C4-2B (cell line): ENCODE measurements at regions not wholly inside any gene's neighbourhood (a gene's known extent, or its start where the extent isn't known, plus 50 kb on each side); places are given as distances from the start of the nearest gene placed in this dataset.
"Not testable (repeated sequence)": the region's sequence is repeated elsewhere in the genome, so short reads cannot be mapped to it uniquely, and the experiment has no call there.

Experiments
- H3K27ac ChIP-seq: fragments of 450-650 bp; 2 replicates; pipeline ENCODE4 v1.5.1; 2017
- ZFX ChIP-seq: fragments of 450-650 bp; IDR thresholded peaks from 2 replicates; pipeline ENCODE4 v1.6.1; 2017
- TF ChIP-seq, protein P1 (sequence below): fragments of 450-650 bp; conservative IDR thresholded peaks from 2 replicates; pipeline ENCODE4 v1.5.1; 2017; ENCODE audit warnings: mild to moderate bottlenecking

GRCh38 chr9:117823576-117823975 lies 119.4 kb downstream of the TLR4 start:
- no peak overlapping the region for H3K27ac ChIP-seq
- no peak for TF ChIP-seq ZFX
- TF ChIP-seq, protein P1, sequence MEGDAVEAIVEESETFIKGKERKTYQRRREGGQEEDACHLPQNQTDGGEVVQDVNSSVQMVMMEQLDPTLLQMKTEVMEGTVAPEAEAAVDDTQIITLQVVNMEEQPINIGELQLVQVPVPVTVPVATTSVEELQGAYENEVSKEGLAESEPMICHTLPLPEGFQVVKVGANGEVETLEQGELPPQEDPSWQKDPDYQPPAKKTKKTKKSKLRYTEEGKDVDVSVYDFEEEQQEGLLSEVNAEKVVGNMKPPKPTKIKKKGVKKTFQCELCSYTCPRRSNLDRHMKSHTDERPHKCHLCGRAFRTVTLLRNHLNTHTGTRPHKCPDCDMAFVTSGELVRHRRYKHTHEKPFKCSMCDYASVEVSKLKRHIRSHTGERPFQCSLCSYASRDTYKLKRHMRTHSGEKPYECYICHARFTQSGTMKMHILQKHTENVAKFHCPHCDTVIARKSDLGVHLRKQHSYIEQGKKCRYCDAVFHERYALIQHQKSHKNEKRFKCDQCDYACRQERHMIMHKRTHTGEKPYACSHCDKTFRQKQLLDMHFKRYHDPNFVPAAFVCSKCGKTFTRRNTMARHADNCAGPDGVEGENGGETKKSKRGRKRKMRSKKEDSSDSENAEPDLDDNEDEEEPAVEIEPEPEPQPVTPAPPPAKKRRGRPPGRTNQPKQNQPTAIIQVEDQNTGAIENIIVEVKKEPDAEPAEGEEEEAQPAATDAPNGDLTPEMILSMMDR: no peak

GRCh38 chr9:117825609-117826347 lies 121.6 kb downstream of the TLR4 start:
- TF ChIP-seq, protein P1: no peak
- TF ChIP-seq ZFX: no peak
- no peak overlapping the region for H3K27ac ChIP-seq

DNA sequence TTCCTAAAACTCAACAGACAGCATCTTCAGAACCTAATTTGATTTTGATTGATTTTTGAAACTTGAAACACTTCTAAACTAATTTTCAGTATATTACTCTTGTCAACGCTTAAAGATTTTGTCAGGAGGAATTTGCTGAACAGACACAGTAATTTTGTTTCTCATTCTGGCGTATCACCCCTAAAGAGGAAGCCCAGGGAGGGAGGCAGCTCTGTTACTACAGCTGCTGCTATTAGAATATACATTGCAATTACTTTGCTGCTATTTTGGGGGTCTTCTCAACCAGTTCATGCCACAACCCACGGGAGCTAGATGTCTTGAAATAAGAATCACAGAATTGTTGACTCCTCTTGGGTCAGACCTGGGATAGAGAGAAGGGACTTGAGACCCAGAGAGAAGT lies 122.6 kb downstream of the TLR4 start:
- TF ChIP-seq ZFX: no peak
- TF ChIP-seq, protein P1: no peak
- H3K27ac ChIP-seq: no peak overlapping the region

GRCh38 chr9:117827456-117827855 lies 123.3 kb downstream of the TLR4 start:
- no peak for TF ChIP-seq ZFX
- TF ChIP-seq, protein P1: no peak

DNA sequence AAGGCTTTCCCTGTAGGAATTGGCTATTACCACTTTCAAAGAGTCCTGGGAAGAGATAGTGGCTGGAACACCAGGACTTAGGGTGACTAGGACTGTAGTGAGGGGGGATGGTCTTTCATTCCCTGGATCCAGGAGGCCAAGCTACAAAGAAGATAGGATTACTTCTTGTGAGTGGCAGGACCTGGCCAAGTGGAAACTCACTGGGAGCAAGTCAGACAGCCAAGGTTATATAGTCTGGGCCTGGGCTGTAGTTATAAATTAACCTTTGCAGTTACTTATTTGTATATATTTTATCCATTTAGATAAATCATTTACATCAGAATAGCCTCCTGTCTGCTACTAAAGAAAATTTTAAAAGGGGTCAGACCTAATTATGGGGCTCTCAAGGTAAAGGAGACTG lies 124.3 kb downstream of the TLR4 start:
- no peak for TF ChIP-seq ZFX
- no peak overlapping the region for H3K27ac ChIP-seq

More at GRCh38 chr9:117827456-117827855, 123.3 kb downstream of the TLR4 start:
- no peak overlapping the region for H3K27ac ChIP-seq

GRCh38 chr9:117835798-117836197 lies 131.6 kb downstream of the TLR4 start:
- no peak for TF ChIP-seq ZFX
- TF ChIP-seq, protein P1: no peak
- no peak overlapping the region for H3K27ac ChIP-seq

- no peak overlapping the region for H3K27ac ChIP-seq
- TF ChIP-seq, protein P1: no peak
- no peak for TF ChIP-seq ZFX
Measured at GRCh38 chr9:117839862-117840261, 135.7 kb downstream of the TLR4 start.

- H3K27ac ChIP-seq: not testable (repeated sequence)
Measured at GRCh38 chr9:117851836-117852461, 147.7 kb downstream of the TLR4 start.
